ENCODE measurements at regions not wholly inside any gene's neighbourhood (a gene's known extent, or its start where the extent isn't known, plus 50 kb on each side); places are given as distances from the start of the nearest gene placed in this dataset.

GRCh38 chr16:55221836-55222235 lies 102.2 kb upstream of the IRX6 start:
- DNase-seq (ENCODE audit: low spot score), result no peak

DNA sequence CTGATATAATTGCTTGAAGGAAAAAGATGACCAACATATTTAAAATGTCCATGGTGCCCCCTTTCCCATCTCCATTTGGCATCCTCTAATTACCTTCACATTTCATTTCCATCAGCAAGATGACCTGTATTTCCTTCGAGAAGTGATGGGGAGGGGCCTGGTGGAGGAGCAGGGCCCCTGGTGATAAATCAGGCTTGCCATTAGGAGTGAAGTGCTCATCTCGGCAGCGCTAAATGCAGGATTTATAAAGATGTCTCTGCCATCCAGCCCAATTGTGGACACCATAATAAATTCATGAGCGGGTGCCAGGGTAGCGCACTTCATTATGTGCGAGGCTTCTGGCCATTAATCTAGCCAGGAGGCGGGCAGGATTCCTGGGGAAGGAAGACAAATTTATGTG lies 101.5 kb upstream of the IRX6 start:
- DNase-seq (ENCODE audit: low spot score), result no peak

- no peak for DNase-seq (ENCODE audit: low spot score)
These were observed 97.9 kb upstream of the IRX6 start for GRCh38 chr16:55225972-55226542.

DNA sequence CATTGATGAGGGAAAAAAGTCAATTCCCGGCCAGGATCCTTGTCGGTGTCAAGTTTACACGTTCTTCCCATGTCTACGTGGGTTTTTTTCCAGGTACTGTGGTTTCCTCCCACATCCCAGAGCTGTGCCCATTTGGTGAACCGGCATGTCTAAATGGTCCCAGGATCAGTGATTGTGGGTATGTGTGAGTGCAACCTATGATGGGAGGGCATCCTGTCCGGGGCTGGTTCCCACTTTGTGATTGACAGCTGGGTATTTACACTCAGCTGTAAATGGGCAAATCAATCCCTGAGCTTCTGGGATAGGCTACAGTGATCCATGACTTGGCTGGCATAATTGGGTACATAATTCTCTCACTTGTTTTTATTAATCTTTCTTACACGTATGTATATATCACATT lies 91.2 kb upstream of the IRX6 start:
- no peak for DNase-seq (ENCODE audit: low spot score)

DNA sequence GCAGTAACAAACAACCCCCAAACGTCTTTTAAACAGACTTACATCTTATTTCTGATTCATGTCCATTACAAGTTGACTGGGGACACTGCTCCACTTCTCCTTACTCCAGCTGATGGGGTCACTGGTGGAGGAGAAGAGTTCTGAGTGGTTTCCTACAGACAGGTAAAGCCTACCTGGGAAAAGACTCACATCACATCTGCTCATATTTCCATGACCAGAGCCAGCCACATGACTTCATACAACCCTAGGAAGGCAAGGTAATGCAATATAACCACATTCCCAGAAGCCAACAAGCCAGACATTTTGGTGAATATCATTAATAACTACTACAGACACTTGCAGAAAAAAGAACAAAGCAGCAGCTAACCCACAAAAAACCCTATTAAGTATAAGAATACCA lies 90.5 kb upstream of the IRX6 start:
- DNase-seq (ENCODE audit: low spot score), result no peak

DNA sequence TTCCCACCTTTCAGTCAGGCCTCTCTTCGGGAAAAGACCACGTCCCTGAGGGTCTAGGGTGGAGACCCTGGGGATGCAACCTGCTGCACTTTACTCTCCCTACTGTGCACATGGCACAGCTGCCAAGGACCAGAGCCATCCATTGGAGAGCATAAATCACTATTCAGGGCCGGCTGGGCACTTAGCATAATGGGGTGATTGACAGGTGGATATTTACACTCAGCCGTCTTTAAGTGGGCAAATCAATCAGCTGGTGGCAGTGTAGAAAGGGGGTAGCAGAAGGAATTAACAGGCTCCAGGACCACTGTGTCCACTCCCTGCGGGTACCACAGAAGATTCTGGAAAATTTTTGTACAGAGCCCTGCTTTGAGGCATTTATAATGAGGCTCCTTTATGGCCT lies 87.3 kb upstream of the IRX6 start:
- DNase-seq (ENCODE audit: low spot score), result no peak

GRCh38 chr16:55239723-55240122 lies 84.3 kb upstream of the IRX6 start:
- no peak for DNase-seq (ENCODE audit: low spot score)

- DNase-seq (ENCODE audit: low spot score), result no peak
These were observed 83.1 kb upstream of the IRX6 start for GRCh38 chr16:55240888-55241287.

DNA sequence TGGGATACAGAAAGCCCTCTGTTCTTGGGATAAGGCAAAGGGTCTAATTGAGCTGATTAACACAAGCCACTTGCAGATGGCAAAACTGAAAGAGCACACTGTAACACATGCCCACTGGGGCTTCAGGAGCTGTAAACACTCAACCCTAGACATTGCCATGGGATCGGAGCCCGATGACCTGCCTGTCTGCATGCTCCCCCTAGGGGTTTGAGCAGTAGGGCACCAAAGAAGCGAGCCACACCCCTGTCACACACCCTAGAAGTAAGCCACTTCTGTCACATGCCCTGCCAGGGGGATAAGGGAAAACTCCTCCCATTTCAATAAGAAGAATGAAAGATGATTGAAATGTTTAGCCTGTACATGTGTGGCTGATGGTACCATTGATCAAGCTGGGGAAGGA lies 81.3 kb upstream of the IRX6 start:
- no peak for DNase-seq (ENCODE audit: low spot score)

DNA sequence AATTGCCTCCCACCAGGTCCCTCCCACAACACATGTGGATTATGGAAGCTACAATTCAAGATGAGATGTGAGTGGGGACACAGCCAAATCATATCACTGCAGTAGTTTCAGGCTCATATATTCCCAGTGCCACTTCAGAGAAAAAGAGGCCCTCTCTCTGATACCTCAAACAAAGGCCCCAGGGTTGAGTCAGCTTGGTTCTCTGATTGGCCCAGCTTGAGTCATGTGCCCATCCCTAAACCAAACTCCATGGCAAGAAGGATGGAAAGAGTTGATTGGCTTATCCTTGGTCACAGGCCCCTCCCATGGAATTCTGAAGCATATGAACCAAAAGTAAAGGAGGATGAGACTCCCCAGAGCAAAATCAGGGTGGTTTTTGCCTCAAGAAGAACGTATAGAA lies 75.9 kb upstream of the IRX6 start:
- DNase-seq (ENCODE audit: low spot score), result no peak

DNA sequence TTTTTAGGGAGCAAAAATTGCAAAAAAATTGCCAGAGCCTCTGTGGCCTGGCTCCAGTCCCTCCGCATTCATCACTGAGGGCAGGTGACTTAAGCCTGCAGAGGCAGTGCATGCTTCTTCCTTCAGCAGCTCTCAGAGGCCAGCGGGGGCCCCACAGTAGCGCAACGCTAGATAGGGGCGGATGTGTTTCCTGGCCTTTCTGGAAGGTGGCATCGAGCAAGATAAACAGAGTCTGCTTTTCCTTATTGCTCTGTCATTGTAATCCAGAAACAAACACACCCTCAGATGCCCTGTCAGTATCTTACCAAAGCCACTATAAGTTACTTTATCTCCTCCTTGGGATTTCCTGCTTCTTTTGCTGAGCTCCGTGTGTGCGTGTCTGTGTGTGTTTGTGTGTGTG lies 75.5 kb upstream of the IRX6 start:
- DNase-seq (ENCODE audit: low spot score), result no peak

- DNase-seq (ENCODE audit: low spot score), result no peak
These were observed 74.6 kb upstream of the IRX6 start for GRCh38 chr16:55249361-55249760.

DNA sequence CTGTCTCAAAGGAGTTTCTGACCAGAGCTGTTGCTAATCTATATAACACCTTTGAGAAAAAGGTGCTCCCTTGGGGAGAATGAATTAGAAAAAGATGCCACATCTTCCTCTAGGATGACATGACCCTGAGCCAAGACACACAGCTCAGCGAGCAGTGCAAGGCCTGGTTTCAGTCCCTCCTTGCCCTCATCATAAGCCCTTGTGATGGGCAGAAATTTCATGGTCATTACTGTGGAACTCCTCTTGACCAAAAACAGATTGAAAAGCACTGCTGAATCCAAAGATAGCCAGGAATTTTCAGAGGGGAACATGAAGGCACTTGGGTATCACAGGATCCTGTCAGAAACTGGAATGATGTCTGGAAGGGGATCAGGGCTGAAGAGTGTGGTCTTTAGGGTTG lies 74.1 kb upstream of the IRX6 start:
- no peak for DNase-seq (ENCODE audit: low spot score)

DNA sequence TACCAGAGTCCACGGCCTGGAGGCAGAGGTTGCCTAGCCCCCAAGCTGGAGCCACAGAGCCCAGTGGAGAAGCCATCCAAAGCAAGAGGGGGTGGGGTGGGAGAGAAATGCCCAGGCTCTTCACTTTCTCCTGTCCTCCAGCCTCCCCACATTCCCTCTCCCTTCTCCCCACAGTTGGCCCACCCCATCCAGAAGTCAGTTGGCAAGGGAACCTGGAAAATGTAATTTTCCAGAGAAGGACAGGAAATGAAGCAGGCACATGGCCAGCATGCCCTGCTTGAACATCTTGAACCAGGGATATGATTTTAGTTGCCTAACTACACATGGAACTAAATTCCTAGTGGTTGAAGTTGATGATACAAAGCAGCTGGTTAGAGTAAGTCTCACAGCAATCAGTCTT lies 73.3 kb upstream of the IRX6 start:
- DNase-seq (ENCODE audit: low spot score), result no peak

GRCh38 chr16:55251151-55251550 lies 72.9 kb upstream of the IRX6 start:
- DNase-seq (ENCODE audit: low spot score), result no peak

- DNase-seq (ENCODE audit: low spot score), result no peak
These were observed 71.4 kb upstream of the IRX6 start for GRCh38 chr16:55252577-55252976.

DNA sequence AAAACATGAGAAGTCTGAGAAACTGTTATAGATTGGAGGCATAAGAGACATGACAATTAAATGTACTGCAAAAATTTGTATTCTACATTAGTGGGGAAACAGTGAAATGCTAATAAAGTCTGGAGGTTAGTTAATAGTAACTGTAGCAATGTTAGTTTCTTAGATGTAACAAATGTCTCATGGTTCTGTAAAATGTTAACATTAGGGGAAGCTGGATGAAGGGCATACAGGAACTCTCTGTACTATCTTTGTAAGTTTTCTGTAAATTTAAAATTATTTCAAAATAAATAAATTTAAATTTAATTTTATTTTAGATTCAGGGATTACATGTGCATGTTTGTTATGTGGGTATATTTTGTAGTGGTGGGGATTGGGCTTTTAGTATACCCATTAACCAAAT lies 70.0 kb upstream of the IRX6 start:
- no peak for DNase-seq (ENCODE audit: low spot score)

DNA sequence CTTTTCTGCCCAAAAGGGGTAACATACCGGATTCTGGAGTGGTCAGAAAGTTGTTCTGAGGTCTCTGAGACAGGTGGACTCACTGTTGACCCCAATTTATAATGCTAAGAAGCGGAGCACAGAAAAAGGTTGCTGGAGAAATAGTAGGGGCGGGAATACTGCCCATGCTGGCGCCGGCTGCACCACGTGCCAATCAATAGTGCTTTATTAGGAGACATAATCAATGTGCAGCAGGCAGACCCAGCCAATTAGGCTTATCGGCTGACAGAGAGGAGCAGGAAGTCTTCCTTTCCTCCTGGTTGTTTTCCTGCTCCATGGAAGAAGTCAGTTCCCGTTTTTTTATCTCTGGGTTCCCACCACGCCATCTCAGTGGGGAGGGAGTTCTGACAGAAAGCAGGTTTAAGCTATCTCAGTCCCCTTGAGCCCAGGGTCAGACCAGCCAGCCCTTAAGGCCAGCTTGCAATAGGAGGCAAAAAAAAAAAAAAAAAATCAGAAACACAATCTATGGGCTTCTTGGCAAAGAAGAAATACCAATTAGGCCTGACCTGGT lies 68.2 kb upstream of the IRX6 start:
- DNase-seq (ENCODE audit: low spot score), result no peak

DNA sequence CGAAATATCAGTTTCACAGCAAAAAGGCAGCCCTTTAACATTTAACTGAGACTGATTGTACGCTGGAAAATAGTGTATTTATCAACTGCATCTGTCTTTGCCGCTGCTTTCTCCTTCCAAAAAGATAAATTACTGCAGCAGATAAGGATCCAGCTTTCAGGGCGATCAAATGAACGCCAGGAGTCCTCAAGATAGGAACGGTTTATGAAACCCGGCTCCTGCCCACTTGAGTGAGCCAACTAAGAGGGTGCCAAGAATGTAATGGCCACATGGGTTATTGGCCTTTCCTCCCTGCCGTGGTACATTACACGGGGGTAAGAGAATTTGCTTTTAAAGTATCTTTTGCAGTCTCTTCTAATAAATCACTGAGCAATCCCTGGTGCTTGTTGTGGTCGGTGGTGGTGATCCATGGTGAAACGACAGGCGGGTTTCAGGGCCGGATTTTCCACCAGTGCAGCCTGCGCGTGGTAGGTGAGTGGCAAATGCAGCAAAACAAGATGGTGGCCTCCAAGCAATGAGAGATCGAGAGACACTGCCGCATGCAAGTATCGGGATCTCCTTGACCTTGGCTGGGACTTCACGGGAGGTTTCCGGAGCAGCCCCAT lies 67.5 kb upstream of the IRX6 start:
- no peak for DNase-seq (ENCODE audit: low spot score)

- DNase-seq (ENCODE audit: low spot score), result peak; percentile 51
These were observed 65.9 kb upstream of the IRX6 start for GRCh38 chr16:55257966-55258613.

GRCh38 chr16:55261301-55261700 lies 62.7 kb upstream of the IRX6 start:
- no peak for DNase-seq (ENCODE audit: low spot score)

DNA sequence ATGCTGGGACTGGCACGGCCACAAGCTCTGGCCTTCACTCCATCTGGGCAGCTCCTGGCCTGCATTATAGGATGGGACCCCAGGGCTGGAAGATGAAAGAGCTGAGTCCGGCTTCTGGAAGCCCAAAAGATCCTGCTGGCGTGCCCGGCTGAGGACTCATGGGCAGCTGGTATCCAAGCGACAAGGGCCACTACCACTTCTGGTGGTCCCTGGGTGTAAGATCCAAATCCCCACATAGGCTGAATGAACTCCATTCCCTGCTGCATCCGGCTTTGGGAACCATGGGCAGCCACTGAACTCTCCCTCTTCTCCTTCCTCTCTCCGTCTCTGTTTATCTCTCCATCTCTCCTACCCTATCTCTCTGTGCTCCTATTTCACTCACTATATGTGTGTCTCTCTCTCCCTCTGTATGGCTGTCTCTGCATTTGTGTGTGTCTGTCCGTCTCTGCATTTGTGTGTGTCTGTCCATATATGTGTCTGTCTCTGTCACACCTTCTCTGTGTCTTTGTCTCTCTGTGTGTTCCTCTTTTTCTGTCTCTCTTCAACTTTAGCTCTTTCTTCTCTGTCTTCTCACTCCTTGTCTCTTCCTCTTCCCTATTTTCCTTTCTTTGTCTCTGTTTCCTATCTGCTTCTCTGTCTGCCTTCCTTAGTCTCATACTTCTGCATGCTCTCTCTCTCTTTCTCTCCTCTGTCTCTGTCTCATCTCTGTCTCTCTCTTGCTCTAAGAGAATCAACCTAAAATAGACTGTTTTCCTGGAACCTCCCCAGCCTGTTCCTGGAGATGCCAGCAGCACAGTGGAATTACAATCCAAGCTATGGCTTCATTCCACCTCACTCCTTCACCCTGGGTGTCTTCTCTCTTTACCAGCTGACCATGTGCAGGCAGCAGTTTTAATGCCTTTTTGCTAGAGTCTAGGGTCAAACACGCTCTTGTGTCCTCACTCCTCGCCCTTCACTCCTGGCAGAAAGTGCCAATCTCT lies 60.4 kb upstream of the IRX6 start:
- no peak for DNase-seq (ENCODE audit: low spot score)

Measured in ureter (tissue), 1 donor.